ENCODE measurements at regions not wholly inside any gene's neighbourhood (a gene's known extent, or its start where the extent isn't known, plus 50 kb on each side); places are given as distances from the start of the nearest gene placed in this dataset.
"Not testable (repeated sequence)": the region's sequence is repeated elsewhere in the genome, so short reads cannot be mapped to it uniquely, and the experiment has no call there.

- ATAC-seq; intact Hi-C loops (cut with DNase I): not testable (repeated sequence)
Observed at GRCh38 chr10:95137990-95138625, 55.9 kb upstream of the ACSM6 start.

GRCh38 chr10:95134490-95134889 is 59.5 kb upstream of the ACSM6 start:
- no peak for DNase-seq (ENCODE audit: low spot score)
- intact Hi-C loops (cut with DNase I), result no loop called here
- ATAC-seq, result no peak

More at GRCh38 chr10:95137990-95138625, 55.9 kb upstream of the ACSM6 start:
- DNase-seq (ENCODE audit: low spot score), result not testable (repeated sequence)

GRCh38 chr10:95133997-95134396 is 60.0 kb upstream of the ACSM6 start:
- no peak for ATAC-seq
- intact Hi-C loops (cut with DNase I), result no loop called here
- DNase-seq (ENCODE audit: low spot score), result no peak

- intact Hi-C loops (cut with DNase I), result no loop called here
- ATAC-seq (no peak), DNase-seq (ENCODE audit: low spot score) (peak; percentile 70)
Observed at GRCh38 chr10:95133016-95133752, 60.9 kb upstream of the ACSM6 start.

- intact Hi-C loops (cut with DNase I); ATAC-seq; DNase-seq (ENCODE audit: low spot score): not testable (repeated sequence)
Observed at GRCh38 chr10:95130429-95130828, 61.1 kb upstream of the CYP2C8 start.

- DNase-seq (ENCODE audit: low spot score) (no peak), ATAC-seq (no peak)
- intact Hi-C loops (cut with DNase I), result no loop called here
Observed at GRCh38 chr10:95125582-95125981, 56.3 kb upstream of the CYP2C8 start.

GRCh38 chr10:95122736-95123135 is 53.4 kb upstream of the CYP2C8 start:
- intact Hi-C loops (cut with DNase I), result no loop called here
- DNase-seq (ENCODE audit: low spot score) (no peak), ATAC-seq (no peak)

- no peak for ATAC-seq
- no peak for DNase-seq (ENCODE audit: low spot score)
- intact Hi-C loops (cut with DNase I), result no loop called here
Observed at GRCh38 chr10:95121904-95122303, 52.6 kb upstream of the CYP2C8 start.
